GM23338 (cell line): ENCODE measurements at regions not wholly inside any gene's neighbourhood (a gene's known extent, or its start where the extent isn't known, plus 50 kb on each side); places are given as distances from the start of the nearest gene placed in this dataset.

Experiments
- ATAC-seq: fragments of 200-7000 bp; cut with Tn5 transposase; 3 replicates; pipeline ENCODE4 v1.9.1; 2020
- DNase-seq: peaks from one replicate; pipeline ENCODE4 v3.0.0-alpha.2; 2015; ENCODE audit warnings: low spot score
- H2AFZ ChIP-seq: fragments of 200-600 bp; sonication (generic); 2 replicates; pipeline ENCODE4 v1.8.0; 2016; ENCODE audit warnings: antibody characterized with exemption, mild to moderate bottlenecking, moderate library complexity
- H3F3A ChIP-seq: fragments of 200-600 bp; sonication (generic); replicated peaks from 2 replicates; pipeline ENCODE4 v1.8.0; 2017; ENCODE audit warnings: antibody characterized with exemption, mixed run types, low read depth
- H3K27ac ChIP-seq: fragments of 200-600 bp; sonication (generic); 2 replicates; pipeline ENCODE4 v1.6.1; 2016; ENCODE audit warnings: low read depth
- H3K27me3 ChIP-seq: fragments of 200-600 bp; sonication (generic); 2 replicates; pipeline ENCODE4 v1.8.0; 2016; ENCODE audit warnings: mild to moderate bottlenecking, mixed run types, moderate library complexity; ENCODE audit not compliant: insufficient read depth
- H3K36me3 ChIP-seq: fragments of 200-600 bp; sonication (generic); 2 replicates; pipeline ENCODE4 v1.8.0; 2016; ENCODE audit warnings: mild to moderate bottlenecking; ENCODE audit not compliant: insufficient read depth
- H3K4me1 ChIP-seq: fragments of 200-600 bp; sonication (generic); 2 replicates; pipeline ENCODE4 v1.8.0; 2016; ENCODE audit warnings: mild to moderate bottlenecking, moderate library complexity; ENCODE audit not compliant: insufficient read depth
- H3K4me2 ChIP-seq: fragments of 200-600 bp; sonication (generic); 2 replicates; pipeline ENCODE4 v1.7.1; 2017; ENCODE audit warnings: mixed run types
- H3K4me3 ChIP-seq: fragments of 200-600 bp; sonication (generic); 2 replicates; pipeline ENCODE4 v1.6.1; 2016; ENCODE audit warnings: mixed run types
- H3K79me2 ChIP-seq: fragments of 200-600 bp; sonication (generic); replicated peaks from 2 replicates; pipeline ENCODE4 v1.8.0; 2017; ENCODE audit warnings: mild to moderate bottlenecking; ENCODE audit not compliant: insufficient read depth
- H3K9me2 ChIP-seq: fragments of 200-600 bp; sonication (generic); 2 replicates; pipeline ENCODE4 v1.8.0; 2017; ENCODE audit not compliant: insufficient read depth
- H4K20me1 ChIP-seq: fragments of 200-600 bp; sonication (generic); replicated peaks from 2 replicates; pipeline ENCODE4 v1.8.0; 2017; ENCODE audit warnings: mild to moderate bottlenecking; ENCODE audit not compliant: insufficient read depth
- H3K27ac Mint-ChIP-seq: 2 replicates; pipeline ENCODE4 v1.8.0; 2020; ENCODE audit warnings: inconsistent platforms, mild to moderate bottlenecking, moderate library complexity, mixed read lengths
- H3K27me3 Mint-ChIP-seq: 3 replicates; pipeline ENCODE4 v1.8.0; 2022; ENCODE audit warnings: low read depth, mild to moderate bottlenecking, moderate library complexity, mixed read lengths, inconsistent platforms; ENCODE audit not compliant: insufficient read depth, poor library complexity
- H3K36me3 Mint-ChIP-seq: 3 replicates; pipeline ENCODE4 v1.8.0; 2021; ENCODE audit warnings: low read depth, mild to moderate bottlenecking, inconsistent platforms, moderate library complexity, mixed read lengths
- H3K4me1 Mint-ChIP-seq: 3 replicates; pipeline ENCODE4 v1.8.0; 2020; ENCODE audit warnings: mild to moderate bottlenecking, inconsistent platforms, mixed read lengths
- H3K4me3 Mint-ChIP-seq: 3 replicates; pipeline ENCODE4 v1.8.0; 2021; ENCODE audit warnings: moderate library complexity, mild to moderate bottlenecking, inconsistent platforms, mixed read lengths
- H3K9me3 Mint-ChIP-seq: 3 replicates; pipeline ENCODE4 v1.8.0; 2020; ENCODE audit warnings: moderate library complexity, mild to moderate bottlenecking, inconsistent platforms, mixed read lengths
- CREB1 ChIP-seq: fragments of 250-450 bp; sonication (Bioruptor Pico); IDR thresholded peaks from 2 replicates; pipeline ENCODE4 v1.5.0; 2020; ENCODE audit warnings: low read depth, mild to moderate bottlenecking, moderate library complexity
- EZH2 ChIP-seq: fragments of 200-600 bp; sonication (generic); IDR thresholded peaks from one replicate; pipeline ENCODE4 v1.8.0; 2017; ENCODE audit warnings: antibody characterized with exemption, mild to moderate bottlenecking, low read depth; ENCODE audit not compliant: unreplicated experiment
- EZH2phosphoT487 ChIP-seq: fragments of 200-600 bp; sonication (generic); IDR thresholded peaks from one replicate; pipeline ENCODE4 v1.8.1; 2018; ENCODE audit warnings: antibody characterized with exemption; ENCODE audit not compliant: unreplicated experiment
- JUNB ChIP-seq: IDR thresholded peaks from one replicate; pipeline ENCODE4 v1.6.1; 2016; ENCODE audit warnings: antibody characterized with exemption; ENCODE audit not compliant: unreplicated experiment
- NANOG ChIP-seq: IDR thresholded peaks from 2 replicates; pipeline ENCODE4 v1.6.1; 2016; ENCODE audit warnings: antibody characterized with exemption, borderline replicate concordance
- POLR2AphosphoS5 ChIP-seq: IDR thresholded peaks from 2 replicates; pipeline ENCODE4 v1.6.1; 2016; ENCODE audit warnings: antibody characterized with exemption, low read depth
- ZNF114 ChIP-seq: fragments of 250-450 bp; sonication (Bioruptor Pico); IDR thresholded peaks from 2 replicates; pipeline ENCODE4 v1.5.0; 2020; ENCODE audit warnings: mild to moderate bottlenecking, moderate library complexity
- ZNF331 ChIP-seq: fragments of 250-450 bp; sonication (Bioruptor Pico); IDR thresholded peaks from 2 replicates; pipeline ENCODE4 v1.5.0; 2020; ENCODE audit warnings: low read depth, mild to moderate bottlenecking, moderate library complexity
- TF ChIP-seq, protein P1 (sequence below): IDR thresholded peaks from 2 replicates; pipeline ENCODE4 v1.6.1; 2016; ENCODE audit warnings: antibody characterized with exemption
- TF ChIP-seq, protein P2 (sequence below), 2 experiments: fragments of 200-600 bp in 1 of 2; sonication (generic) in 1 of 2; conservative IDR thresholded peaks; 2 replicates each; pipeline versions ENCODE4 v1.5.1 to v1.6.1; 2016 to 2017; ENCODE audit warnings: antibody characterized with exemption in 2 of 2, low read depth in 2 of 2, mild to moderate bottlenecking in 2 of 2, moderate library complexity in 1 of 2
- TF ChIP-seq, protein P3 (sequence below): fragments of 250-450 bp; sonication (Bioruptor Pico); IDR thresholded peaks from 2 replicates; pipeline ENCODE4 v1.5.0; 2020; ENCODE audit warnings: mild to moderate bottlenecking, moderate library complexity
- TF ChIP-seq, protein P4 (sequence below): IDR thresholded peaks from one replicate; pipeline ENCODE4 v1.6.1; 2018; ENCODE audit warnings: antibody characterized with exemption; ENCODE audit not compliant: unreplicated experiment

DNA sequence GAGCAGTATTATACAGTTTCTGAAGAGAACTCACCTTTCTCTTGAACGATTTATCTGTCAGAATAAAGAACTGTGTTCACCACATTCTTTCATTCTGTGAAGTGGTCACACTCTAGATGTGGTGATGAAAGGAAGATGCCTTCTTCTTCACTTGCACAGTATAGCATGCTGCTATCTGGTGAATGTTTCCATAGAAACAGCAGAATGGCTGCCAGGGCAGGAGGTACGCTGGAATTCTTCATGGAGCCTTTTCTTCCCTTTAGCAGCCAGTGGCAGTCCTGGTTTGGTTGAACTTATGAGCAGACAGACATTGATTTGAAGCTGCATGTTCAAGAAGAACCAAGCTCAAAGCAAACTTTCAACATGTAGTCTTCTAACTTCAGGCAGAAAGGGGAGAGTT lies 1157.9 kb upstream of the LRRTM1 start (continued):
- TF ChIP-seq, protein P1, sequence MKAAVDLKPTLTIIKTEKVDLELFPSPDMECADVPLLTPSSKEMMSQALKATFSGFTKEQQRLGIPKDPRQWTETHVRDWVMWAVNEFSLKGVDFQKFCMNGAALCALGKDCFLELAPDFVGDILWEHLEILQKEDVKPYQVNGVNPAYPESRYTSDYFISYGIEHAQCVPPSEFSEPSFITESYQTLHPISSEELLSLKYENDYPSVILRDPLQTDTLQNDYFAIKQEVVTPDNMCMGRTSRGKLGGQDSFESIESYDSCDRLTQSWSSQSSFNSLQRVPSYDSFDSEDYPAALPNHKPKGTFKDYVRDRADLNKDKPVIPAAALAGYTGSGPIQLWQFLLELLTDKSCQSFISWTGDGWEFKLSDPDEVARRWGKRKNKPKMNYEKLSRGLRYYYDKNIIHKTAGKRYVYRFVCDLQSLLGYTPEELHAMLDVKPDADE = no peak
- TF ChIP-seq CREB1 (CRISPR knock-in tag) (no peak), NANOG (no peak)

DNA sequence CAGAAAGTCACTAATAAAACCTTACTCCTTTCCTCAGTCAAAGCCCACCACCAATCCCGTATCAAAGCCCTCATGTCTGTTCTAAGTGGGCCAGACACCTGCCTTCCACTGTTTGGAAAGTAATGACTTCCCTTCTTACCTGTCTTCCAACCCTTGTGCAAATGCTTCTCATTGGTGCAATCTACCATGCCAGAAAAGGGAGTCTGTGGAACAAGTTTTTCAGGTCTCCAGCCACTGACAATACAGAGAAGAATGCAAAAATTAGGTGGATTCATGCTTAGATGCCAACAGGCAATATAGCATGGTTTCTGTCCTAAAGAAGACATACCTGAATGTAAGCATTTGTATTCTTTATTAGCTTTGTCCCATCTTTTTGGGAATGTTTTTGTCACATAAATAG lies 1140.6 kb upstream of the LRRTM1 start:
- Histone ChIP-seq H4K20me1 (no peaks in the 10 kb centered on the region), H3K27ac (no peak overlapping the region), H3K4me2 (no peak overlapping the region), H3K9me2 (no peaks in the 10 kb centered on the region), H3K4me3 (no peak overlapping the region), H3K79me2 (no peaks in the 10 kb centered on the region), H3F3A (no peaks in the 10 kb centered on the region), H2AFZ (no peak overlapping the region), H3K4me1 (no peaks in the 10 kb centered on the region), H3K27me3 (no peaks in the 10 kb centered on the region), H3K36me3 (no peaks in the 10 kb centered on the region)
- no peak for ATAC-seq
- Mint-ChIP-seq H3K27ac (no peak overlapping the region), H3K4me3 (no peak overlapping the region), H3K27me3 (no peaks in the 10 kb centered on the region), H3K4me1 (no peaks in the 10 kb centered on the region), H3K9me3 (no peaks in the 10 kb centered on the region), H3K36me3 (no peaks in the 10 kb centered on the region)
- no peak for DNase-seq
- TF ChIP-seq POLR2AphosphoS5 (no peak), ZNF114 (no peak), ZNF331 (no peak), CREB1 (CRISPR knock-in tag) (no peak), EZH2phosphoT487 (no peak), JUNB (no peak), EZH2 (no peak), NANOG (no peak)
- TF ChIP-seq, protein P1 = no peak
- TF ChIP-seq, protein P2, sequence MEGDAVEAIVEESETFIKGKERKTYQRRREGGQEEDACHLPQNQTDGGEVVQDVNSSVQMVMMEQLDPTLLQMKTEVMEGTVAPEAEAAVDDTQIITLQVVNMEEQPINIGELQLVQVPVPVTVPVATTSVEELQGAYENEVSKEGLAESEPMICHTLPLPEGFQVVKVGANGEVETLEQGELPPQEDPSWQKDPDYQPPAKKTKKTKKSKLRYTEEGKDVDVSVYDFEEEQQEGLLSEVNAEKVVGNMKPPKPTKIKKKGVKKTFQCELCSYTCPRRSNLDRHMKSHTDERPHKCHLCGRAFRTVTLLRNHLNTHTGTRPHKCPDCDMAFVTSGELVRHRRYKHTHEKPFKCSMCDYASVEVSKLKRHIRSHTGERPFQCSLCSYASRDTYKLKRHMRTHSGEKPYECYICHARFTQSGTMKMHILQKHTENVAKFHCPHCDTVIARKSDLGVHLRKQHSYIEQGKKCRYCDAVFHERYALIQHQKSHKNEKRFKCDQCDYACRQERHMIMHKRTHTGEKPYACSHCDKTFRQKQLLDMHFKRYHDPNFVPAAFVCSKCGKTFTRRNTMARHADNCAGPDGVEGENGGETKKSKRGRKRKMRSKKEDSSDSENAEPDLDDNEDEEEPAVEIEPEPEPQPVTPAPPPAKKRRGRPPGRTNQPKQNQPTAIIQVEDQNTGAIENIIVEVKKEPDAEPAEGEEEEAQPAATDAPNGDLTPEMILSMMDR (conservative IDR thresholded peaks at IDR 0.05; ENCODE audit: low read depth in 2 of 2) = no peak
- TF ChIP-seq, protein P3, sequence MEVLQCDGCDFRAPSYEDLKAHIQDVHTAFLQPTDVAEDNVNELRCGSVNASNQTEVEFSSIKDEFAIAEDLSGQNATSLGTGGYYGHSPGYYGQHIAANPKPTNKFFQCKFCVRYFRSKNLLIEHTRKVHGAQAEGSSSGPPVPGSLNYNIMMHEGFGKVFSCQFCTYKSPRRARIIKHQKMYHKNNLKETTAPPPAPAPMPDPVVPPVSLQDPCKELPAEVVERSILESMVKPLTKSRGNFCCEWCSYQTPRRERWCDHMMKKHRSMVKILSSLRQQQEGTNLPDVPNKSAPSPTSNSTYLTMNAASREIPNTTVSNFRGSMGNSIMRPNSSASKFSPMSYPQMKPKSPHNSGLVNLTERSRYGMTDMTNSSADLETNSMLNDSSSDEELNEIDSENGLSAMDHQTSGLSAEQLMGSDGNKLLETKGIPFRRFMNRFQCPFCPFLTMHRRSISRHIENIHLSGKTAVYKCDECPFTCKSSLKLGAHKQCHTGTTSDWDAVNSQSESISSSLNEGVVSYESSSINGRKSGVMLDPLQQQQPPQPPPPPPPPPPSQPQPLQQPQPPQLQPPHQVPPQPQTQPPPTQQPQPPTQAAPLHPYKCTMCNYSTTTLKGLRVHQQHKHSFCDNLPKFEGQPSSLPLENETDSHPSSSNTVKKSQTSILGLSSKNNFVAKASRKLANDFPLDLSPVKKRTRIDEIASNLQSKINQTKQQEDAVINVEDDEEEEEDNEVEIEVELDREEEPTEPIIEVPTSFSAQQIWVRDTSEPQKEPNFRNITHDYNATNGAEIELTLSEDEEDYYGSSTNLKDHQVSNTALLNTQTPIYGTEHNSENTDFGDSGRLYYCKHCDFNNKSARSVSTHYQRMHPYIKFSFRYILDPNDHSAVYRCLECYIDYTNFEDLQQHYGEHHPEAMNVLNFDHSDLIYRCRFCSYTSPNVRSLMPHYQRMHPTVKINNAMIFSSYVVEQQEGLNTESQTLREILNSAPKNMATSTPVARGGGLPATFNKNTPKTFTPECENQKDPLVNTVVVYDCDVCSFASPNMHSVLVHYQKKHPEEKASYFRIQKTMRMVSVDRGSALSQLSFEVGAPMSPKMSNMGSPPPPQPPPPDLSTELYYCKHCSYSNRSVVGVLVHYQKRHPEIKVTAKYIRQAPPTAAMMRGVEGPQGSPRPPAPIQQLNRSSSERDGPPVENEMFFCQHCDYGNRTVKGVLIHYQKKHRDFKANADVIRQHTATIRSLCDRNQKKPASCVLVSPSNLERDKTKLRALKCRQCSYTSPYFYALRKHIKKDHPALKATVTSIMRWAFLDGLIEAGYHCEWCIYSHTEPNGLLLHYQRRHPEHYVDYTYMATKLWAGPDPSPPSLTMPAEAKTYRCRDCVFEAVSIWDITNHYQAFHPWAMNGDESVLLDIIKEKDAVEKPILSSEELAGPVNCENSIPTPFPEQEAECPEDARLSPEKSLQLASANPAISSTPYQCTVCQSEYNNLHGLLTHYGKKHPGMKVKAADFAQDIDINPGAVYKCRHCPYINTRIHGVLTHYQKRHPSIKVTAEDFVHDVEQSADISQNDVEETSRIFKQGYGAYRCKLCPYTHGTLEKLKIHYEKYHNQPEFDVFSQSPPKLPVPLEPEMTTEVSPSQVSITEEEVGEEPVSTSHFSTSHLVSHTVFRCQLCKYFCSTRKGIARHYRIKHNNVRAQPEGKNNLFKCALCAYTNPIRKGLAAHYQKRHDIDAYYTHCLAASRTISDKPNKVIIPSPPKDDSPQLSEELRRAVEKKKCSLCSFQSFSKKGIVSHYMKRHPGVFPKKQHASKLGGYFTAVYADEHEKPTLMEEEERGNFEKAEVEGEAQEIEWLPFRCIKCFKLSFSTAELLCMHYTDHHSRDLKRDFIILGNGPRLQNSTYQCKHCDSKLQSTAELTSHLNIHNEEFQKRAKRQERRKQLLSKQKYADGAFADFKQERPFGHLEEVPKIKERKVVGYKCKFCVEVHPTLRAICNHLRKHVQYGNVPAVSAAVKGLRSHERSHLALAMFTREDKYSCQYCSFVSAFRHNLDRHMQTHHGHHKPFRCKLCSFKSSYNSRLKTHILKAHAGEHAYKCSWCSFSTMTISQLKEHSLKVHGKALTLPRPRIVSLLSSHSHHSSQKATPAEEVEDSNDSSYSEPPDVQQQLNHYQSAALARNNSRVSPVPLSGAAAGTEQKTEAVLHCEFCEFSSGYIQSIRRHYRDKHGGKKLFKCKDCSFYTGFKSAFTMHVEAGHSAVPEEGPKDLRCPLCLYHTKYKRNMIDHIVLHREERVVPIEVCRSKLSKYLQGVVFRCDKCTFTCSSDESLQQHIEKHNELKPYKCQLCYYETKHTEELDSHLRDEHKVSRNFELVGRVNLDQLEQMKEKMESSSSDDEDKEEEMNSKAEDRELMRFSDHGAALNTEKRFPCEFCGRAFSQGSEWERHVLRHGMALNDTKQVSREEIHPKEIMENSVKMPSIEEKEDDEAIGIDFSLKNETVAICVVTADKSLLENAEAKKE = no peak
- TF ChIP-seq, protein P4, sequence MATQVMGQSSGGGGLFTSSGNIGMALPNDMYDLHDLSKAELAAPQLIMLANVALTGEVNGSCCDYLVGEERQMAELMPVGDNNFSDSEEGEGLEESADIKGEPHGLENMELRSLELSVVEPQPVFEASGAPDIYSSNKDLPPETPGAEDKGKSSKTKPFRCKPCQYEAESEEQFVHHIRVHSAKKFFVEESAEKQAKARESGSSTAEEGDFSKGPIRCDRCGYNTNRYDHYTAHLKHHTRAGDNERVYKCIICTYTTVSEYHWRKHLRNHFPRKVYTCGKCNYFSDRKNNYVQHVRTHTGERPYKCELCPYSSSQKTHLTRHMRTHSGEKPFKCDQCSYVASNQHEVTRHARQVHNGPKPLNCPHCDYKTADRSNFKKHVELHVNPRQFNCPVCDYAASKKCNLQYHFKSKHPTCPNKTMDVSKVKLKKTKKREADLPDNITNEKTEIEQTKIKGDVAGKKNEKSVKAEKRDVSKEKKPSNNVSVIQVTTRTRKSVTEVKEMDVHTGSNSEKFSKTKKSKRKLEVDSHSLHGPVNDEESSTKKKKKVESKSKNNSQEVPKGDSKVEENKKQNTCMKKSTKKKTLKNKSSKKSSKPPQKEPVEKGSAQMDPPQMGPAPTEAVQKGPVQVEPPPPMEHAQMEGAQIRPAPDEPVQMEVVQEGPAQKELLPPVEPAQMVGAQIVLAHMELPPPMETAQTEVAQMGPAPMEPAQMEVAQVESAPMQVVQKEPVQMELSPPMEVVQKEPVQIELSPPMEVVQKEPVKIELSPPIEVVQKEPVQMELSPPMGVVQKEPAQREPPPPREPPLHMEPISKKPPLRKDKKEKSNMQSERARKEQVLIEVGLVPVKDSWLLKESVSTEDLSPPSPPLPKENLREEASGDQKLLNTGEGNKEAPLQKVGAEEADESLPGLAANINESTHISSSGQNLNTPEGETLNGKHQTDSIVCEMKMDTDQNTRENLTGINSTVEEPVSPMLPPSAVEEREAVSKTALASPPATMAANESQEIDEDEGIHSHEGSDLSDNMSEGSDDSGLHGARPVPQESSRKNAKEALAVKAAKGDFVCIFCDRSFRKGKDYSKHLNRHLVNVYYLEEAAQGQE = no peak
